SU-DHL-6 (cell line): ENCODE measurements at regions not wholly inside any gene's neighbourhood (a gene's known extent, or its start where the extent isn't known, plus 50 kb on each side); places are given as distances from the start of the nearest gene placed in this dataset.

Source experiments
- EZH2phosphoT487 ChIP-seq: fragments of 200-600 bp; sonication (generic), shearing (Covaris generic); conservative IDR thresholded peaks from 2 replicates; pipeline ENCODE4 v1.6.1; 2018; ENCODE audit warnings: mild to moderate bottlenecking, antibody characterized with exemption, low read length, moderate library complexity, mixed read lengths
- TF ChIP-seq, protein P1 (sequence below): fragments of 200-600 bp; sonication (generic); IDR thresholded peaks from one replicate; pipeline ENCODE4 v1.5.1; 2017; ENCODE audit warnings: antibody characterized with exemption, mild to moderate bottlenecking, low read length, moderate library complexity; ENCODE audit not compliant: insufficient read depth, poor library complexity, severe bottlenecking

DNA sequence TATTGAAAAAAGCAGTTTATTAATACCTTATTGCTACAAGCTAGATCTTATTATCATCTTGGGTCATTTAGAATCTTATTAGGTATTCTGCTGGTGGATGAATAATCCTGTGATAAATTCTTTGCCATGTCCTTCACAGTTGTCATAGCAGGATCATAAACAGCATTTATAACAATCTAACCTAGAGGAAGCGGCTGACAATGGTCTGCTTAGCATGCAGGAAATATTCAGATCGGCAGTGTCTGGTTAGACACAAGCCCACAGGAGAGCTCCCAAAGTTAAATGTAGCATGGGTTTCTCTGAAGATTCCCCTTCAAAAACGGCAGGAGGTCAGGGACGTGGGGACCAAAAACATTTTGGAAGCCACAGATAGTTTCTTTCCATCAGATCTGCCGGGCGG lies 179.3 kb downstream of the FOXB1 start:
- TF ChIP-seq, protein P1, sequence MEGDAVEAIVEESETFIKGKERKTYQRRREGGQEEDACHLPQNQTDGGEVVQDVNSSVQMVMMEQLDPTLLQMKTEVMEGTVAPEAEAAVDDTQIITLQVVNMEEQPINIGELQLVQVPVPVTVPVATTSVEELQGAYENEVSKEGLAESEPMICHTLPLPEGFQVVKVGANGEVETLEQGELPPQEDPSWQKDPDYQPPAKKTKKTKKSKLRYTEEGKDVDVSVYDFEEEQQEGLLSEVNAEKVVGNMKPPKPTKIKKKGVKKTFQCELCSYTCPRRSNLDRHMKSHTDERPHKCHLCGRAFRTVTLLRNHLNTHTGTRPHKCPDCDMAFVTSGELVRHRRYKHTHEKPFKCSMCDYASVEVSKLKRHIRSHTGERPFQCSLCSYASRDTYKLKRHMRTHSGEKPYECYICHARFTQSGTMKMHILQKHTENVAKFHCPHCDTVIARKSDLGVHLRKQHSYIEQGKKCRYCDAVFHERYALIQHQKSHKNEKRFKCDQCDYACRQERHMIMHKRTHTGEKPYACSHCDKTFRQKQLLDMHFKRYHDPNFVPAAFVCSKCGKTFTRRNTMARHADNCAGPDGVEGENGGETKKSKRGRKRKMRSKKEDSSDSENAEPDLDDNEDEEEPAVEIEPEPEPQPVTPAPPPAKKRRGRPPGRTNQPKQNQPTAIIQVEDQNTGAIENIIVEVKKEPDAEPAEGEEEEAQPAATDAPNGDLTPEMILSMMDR: no peak
- TF ChIP-seq EZH2phosphoT487: no peak
